IPS-18a (cell line): ENCODE measurements at regions not wholly inside any gene's neighbourhood (a gene's known extent, or its start where the extent isn't known, plus 50 kb on each side); places are given as distances from the start of the nearest gene placed in this dataset.
"Not testable (repeated sequence)": the region's sequence is repeated elsewhere in the genome, so short reads cannot be mapped to it uniquely, and the experiment has no call there.

Experiments used
- H3K27ac ChIP-seq: one replicate; pipeline ENCODE4 v1.5.1; 2013; ENCODE audit warnings: low read length
- H3K27me3 ChIP-seq: one replicate; pipeline ENCODE4 v1.6.1; 2013; ENCODE audit warnings: mild to moderate bottlenecking, low read length; ENCODE audit not compliant: control insufficient read depth, insufficient read depth
- H3K36me3 ChIP-seq: one replicate; pipeline ENCODE4 v1.6.1; 2013; ENCODE audit warnings: low read depth, low read length; ENCODE audit not compliant: control insufficient read depth
- H3K4me1 ChIP-seq: one replicate; pipeline ENCODE4 v1.6.1; 2013; ENCODE audit warnings: low read depth, low read length; ENCODE audit not compliant: control insufficient read depth
- H3K4me3 ChIP-seq: one replicate; pipeline ENCODE4 v1.5.1; 2013; ENCODE audit warnings: low read length
- H3K9ac ChIP-seq: one replicate; pipeline ENCODE4 v1.6.1; 2013; ENCODE audit warnings: mild to moderate bottlenecking, low read length, moderate library complexity
- H3K9me3 ChIP-seq: one replicate; pipeline ENCODE4 v1.6.1; 2013; ENCODE audit warnings: low read depth, low read length; ENCODE audit not compliant: control insufficient read depth

GRCh38 chr5:53253421-53253871 is 143.9 kb upstream of the MOCS2 start:
- H3K9ac ChIP-seq, result no peak overlapping the region

GRCh38 chr5:53256746-53257145 is 147.2 kb upstream of the MOCS2 start:
- H3K4me1 ChIP-seq, result no peaks in the 10 kb centered on the region
- H3K36me3 ChIP-seq, result no peaks in the 10 kb centered on the region
- H3K9ac ChIP-seq, result no peak overlapping the region
- no peaks in the 10 kb centered on the region for H3K27me3 ChIP-seq
- no peaks in the 10 kb centered on the region for H3K9me3 ChIP-seq
- H3K27ac ChIP-seq, result no peak overlapping the region
- H3K4me3 ChIP-seq, result no peak overlapping the region

More at GRCh38 chr5:53253421-53253871, 143.9 kb upstream of the MOCS2 start:
- no peaks in the 10 kb centered on the region for H3K4me1 ChIP-seq
- H3K9me3 ChIP-seq, result no peaks in the 10 kb centered on the region
- no peak overlapping the region for H3K27ac ChIP-seq
- no peak overlapping the region for H3K4me3 ChIP-seq
- H3K27me3 ChIP-seq, result no peaks in the 10 kb centered on the region
- no peaks in the 10 kb centered on the region for H3K36me3 ChIP-seq

- Histone ChIP-seq H3K4me3 (no peak overlapping the region), H3K4me1 (no peaks in the 10 kb centered on the region), H3K36me3 (no peaks in the 10 kb centered on the region), H3K27me3 (no peaks in the 10 kb centered on the region), H3K9me3 (no peaks in the 10 kb centered on the region), H3K9ac (no peak overlapping the region), H3K27ac (no peak overlapping the region)
These were observed 148.3 kb upstream of the MOCS2 start for GRCh38 chr5:53257806-53258373.

GRCh38 chr5:53259176-53259575 is 149.6 kb upstream of the MOCS2 start:
- Histone ChIP-seq H3K4me1 (no peaks in the 10 kb centered on the region), H3K27ac (no peak overlapping the region), H3K36me3 (no peaks in the 10 kb centered on the region), H3K4me3 (no peak overlapping the region), H3K9ac (no peak overlapping the region), H3K9me3 (no peaks in the 10 kb centered on the region), H3K27me3 (no peaks in the 10 kb centered on the region)

GRCh38 chr5:53260446-53260845 is 150.9 kb upstream of the MOCS2 start:
- Histone ChIP-seq H3K36me3 (no peaks in the 10 kb centered on the region), H3K9me3 (no peaks in the 10 kb centered on the region), H3K9ac (no peak overlapping the region), H3K27ac (no peak overlapping the region), H3K4me3 (no peak overlapping the region), H3K4me1 (no peaks in the 10 kb centered on the region), H3K27me3 (no peaks in the 10 kb centered on the region)

GRCh38 chr5:53261245-53261644 is 151.7 kb upstream of the MOCS2 start:
- H3K27me3 ChIP-seq, result no peaks in the 10 kb centered on the region
- H3K4me3 ChIP-seq, result no peak overlapping the region
- H3K9me3 ChIP-seq, result no peaks in the 10 kb centered on the region
- no peak overlapping the region for H3K27ac ChIP-seq
- H3K36me3 ChIP-seq, result no peaks in the 10 kb centered on the region
- no peaks in the 10 kb centered on the region for H3K4me1 ChIP-seq
- H3K9ac ChIP-seq, result no peak overlapping the region

- Histone ChIP-seq H3K9me3 (peaks cover under 1% of the 10 kb centered on the region), H3K27me3 (no peaks in the 10 kb centered on the region), H3K4me3 (no peak overlapping the region), H3K4me1 (no peaks in the 10 kb centered on the region), H3K36me3 (no peaks in the 10 kb centered on the region), H3K27ac (no peak overlapping the region), H3K9ac (no peak overlapping the region)
These were observed 152.9 kb upstream of the MOCS2 start for GRCh38 chr5:53262348-53262970.

- Histone ChIP-seq H3K27ac (no peak overlapping the region), H3K36me3 (no peaks in the 10 kb centered on the region), H3K9ac (no peak overlapping the region), H3K9me3 (peaks cover 5% of the 10 kb centered on the region), H3K4me1 (no peaks in the 10 kb centered on the region), H3K4me3 (no peak overlapping the region), H3K27me3 (no peaks in the 10 kb centered on the region)
These were observed 153.6 kb upstream of the MOCS2 start for GRCh38 chr5:53263151-53263550.

- Histone ChIP-seq H3K4me3 (no peak overlapping the region), H3K4me1 (no peaks in the 10 kb centered on the region), H3K27me3 (no peaks in the 10 kb centered on the region), H3K36me3 (no peaks in the 10 kb centered on the region), H3K9me3 (peaks cover 5% of the 10 kb centered on the region), H3K9ac (no peak overlapping the region), H3K27ac (no peak overlapping the region)
These were observed 155.5 kb upstream of the MOCS2 start for GRCh38 chr5:53265043-53265442.

GRCh38 chr5:53268241-53268640 is 158.7 kb upstream of the MOCS2 start:
- H3K9ac ChIP-seq, H3K36me3 ChIP-seq, H3K4me1 ChIP-seq, H3K27ac ChIP-seq, H3K9me3 ChIP-seq, H3K4me3 ChIP-seq, H3K27me3 ChIP-seq: not testable (repeated sequence)

GRCh38 chr5:53275666-53276065 is 166.1 kb upstream of the MOCS2 start:
- Histone ChIP-seq H3K27me3 (no peaks in the 10 kb centered on the region), H3K36me3 (no peaks in the 10 kb centered on the region), H3K9me3 (no peaks in the 10 kb centered on the region), H3K4me3 (no peak overlapping the region), H3K27ac (no peak overlapping the region), H3K4me1 (no peaks in the 10 kb centered on the region), H3K9ac (no peak overlapping the region)

GRCh38 chr5:53276825-53277224 is 167.3 kb upstream of the MOCS2 start:
- H3K27ac ChIP-seq, result no peak overlapping the region

More at GRCh38 chr5:53276825-53277224, 167.3 kb upstream of the MOCS2 start:
- no peaks in the 10 kb centered on the region for H3K27me3 ChIP-seq
- no peaks in the 10 kb centered on the region for H3K36me3 ChIP-seq
- H3K4me3 ChIP-seq, result no peak overlapping the region
- H3K9me3 ChIP-seq, result no peaks in the 10 kb centered on the region
- no peaks in the 10 kb centered on the region for H3K4me1 ChIP-seq
- H3K9ac ChIP-seq, result no peak overlapping the region
